ENCODE measurements at regions not wholly inside any gene's neighbourhood (a gene's known extent, or its start where the extent isn't known, plus 50 kb on each side); places are given as distances from the start of the nearest gene placed in this dataset.

DNA sequence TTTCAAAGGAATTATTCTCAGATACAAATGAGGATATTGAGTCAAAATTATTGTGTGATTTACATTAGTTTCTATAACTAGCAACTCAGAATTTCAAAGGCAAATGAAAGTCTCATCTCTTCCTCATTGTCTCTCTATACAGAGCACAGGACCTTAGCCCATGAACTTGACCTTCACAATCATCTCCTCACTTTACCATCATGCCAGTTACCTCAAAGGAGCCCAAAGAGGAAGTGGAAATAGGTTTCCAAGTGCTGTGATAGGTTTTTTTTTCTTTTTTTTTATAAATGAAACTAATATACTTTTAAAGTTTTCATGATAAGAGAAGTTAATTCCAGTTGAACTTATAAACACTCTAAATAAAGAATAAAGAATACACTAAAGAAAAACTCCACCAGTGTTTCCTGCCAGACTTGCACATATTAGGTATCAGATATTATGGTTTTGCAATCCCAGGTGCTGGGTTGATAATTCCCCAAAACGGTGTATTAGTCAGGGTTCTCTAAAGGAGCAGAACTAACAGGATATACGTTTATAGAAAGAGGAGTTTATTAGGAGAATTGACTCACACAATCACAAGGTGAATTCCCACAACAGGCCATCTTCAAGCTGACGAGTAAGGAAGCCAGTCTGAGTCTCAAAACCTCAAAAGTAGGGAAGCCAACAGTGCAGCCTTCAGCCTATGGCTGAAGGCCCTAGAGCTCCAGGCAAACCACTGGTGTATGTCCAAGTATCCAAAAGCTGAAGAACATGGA lies 50.1 kb upstream of the ADAMTS16 start:
- TF ChIP-seq POLR2AphosphoS5 (IDR thresholded peaks at IDR 0.05) (no peak), POLR2A (IDR thresholded peaks at IDR 0.05) (no peak)

All from prostate gland (tissue), 1 donor.